H1 (cell line): ENCODE measurements at regions not wholly inside any gene's neighbourhood (a gene's known extent, or its start where the extent isn't known, plus 50 kb on each side); places are given as distances from the start of the nearest gene placed in this dataset.

Experiments used
- BACH1 ChIP-seq: IDR thresholded peaks from 2 replicates; pipeline ENCODE4 v1.6.1; 2012; ENCODE audit warnings: low read length, improper control_type of control experiment
- BCL11A ChIP-seq, 2 experiments: IDR thresholded peaks; one replicate each; pipeline ENCODE4 v1.6.1; 2011; ENCODE audit warnings: low read depth in 2 of 2, low read length in 2 of 2, mild to moderate bottlenecking in 2 of 2
- CREB1 ChIP-seq: IDR thresholded peaks from 2 replicates; pipeline ENCODE4 v1.6.1; 2012; ENCODE audit warnings: inconsistent platforms
- EGR1 ChIP-seq: IDR thresholded peaks from 2 replicates; pipeline ENCODE4 v1.6.1; 2011; ENCODE audit warnings: low read depth, low read length, borderline replicate concordance
- EZH2 ChIP-seq: fragments of 200-600 bp; sonication (generic); IDR thresholded peaks from 2 replicates; pipeline ENCODE4 v1.7.1; 2012; ENCODE audit warnings: low read depth, mild to moderate bottlenecking, moderate library complexity, low read length, inconsistent platforms; ENCODE audit not compliant: severe bottlenecking
- FOSL1 ChIP-seq: IDR thresholded peaks from 2 replicates; pipeline ENCODE4 v1.6.1; 2011; ENCODE audit warnings: mild to moderate bottlenecking, low read depth, low read length, moderate library complexity; ENCODE audit not compliant: insufficient read depth
- HDAC2 ChIP-seq, 2 experiments: fragments of 300-600 bp in 1 of 2; sonication (generic) in 1 of 2; IDR thresholded peaks; 2 replicates each; pipeline ENCODE4 v1.6.1; 2011 to 2012; ENCODE audit warnings: low read depth in 2 of 2, low read length in 2 of 2, mild to moderate bottlenecking in 2 of 2, moderate library complexity in 2 of 2, borderline replicate concordance in 1 of 2, inconsistent platforms in 1 of 2
- JUND ChIP-seq: IDR thresholded peaks from 2 replicates; pipeline ENCODE4 v1.6.1; 2011; ENCODE audit warnings: mild to moderate bottlenecking, improper control_type of control experiment, low read length
- KDM5A ChIP-seq: fragments of 200-600 bp; IDR thresholded peaks from 2 replicates; pipeline ENCODE4 v1.7.1; 2012; ENCODE audit warnings: mild to moderate bottlenecking, low read length, inconsistent platforms, mixed read lengths
- MAFK ChIP-seq: IDR thresholded peaks from 2 replicates; pipeline ENCODE4 v1.6.1; 2012; ENCODE audit warnings: low read depth, mild to moderate bottlenecking, improper control_type of control experiment, low read length
- PHF8 ChIP-seq: fragments of 200-600 bp; sonication (generic); conservative IDR thresholded peaks from 2 replicates; pipeline ENCODE4 v1.7.1; 2012; ENCODE audit warnings: low read depth, mild to moderate bottlenecking, inconsistent platforms, low read length, moderate library complexity
- POU5F1 ChIP-seq: IDR thresholded peaks from 2 replicates; pipeline ENCODE4 v1.6.1; 2011; ENCODE audit warnings: low read depth, mild to moderate bottlenecking, low read length, moderate library complexity
- RAD21 ChIP-seq, 2 experiments: IDR thresholded peaks in 1 of 2; conservative IDR thresholded peaks in 1 of 2; 2 replicates each; pipeline ENCODE4 v1.6.1; 2011; ENCODE audit warnings: low read depth in 2 of 2, low read length in 2 of 2, improper control_type of control experiment in 1 of 2, inconsistent platforms in 1 of 2, mild to moderate bottlenecking in 1 of 2, moderate library complexity in 1 of 2
- RFX5 ChIP-seq: IDR thresholded peaks from 2 replicates; pipeline ENCODE4 v1.6.1; 2011; ENCODE audit warnings: low read depth, low read length, improper control_type of control experiment, borderline replicate concordance
- SP1 ChIP-seq: IDR thresholded peaks from 2 replicates; pipeline ENCODE4 v1.6.1; 2011; ENCODE audit warnings: low read depth, low read length
- SP2 ChIP-seq: IDR thresholded peaks from 2 replicates; pipeline ENCODE4 v1.6.1; 2012; ENCODE audit warnings: mild to moderate bottlenecking, low read length, inconsistent platforms
- SP4 ChIP-seq: IDR thresholded peaks from 2 replicates; pipeline ENCODE4 v1.6.1; 2012; ENCODE audit warnings: low read length, inconsistent platforms
- SRF ChIP-seq: IDR thresholded peaks from 2 replicates; pipeline ENCODE4 v1.6.1; 2011; ENCODE audit warnings: mild to moderate bottlenecking, low read depth, low read length, moderate library complexity
- SUZ12 ChIP-seq: fragments of 200-600 bp; sonication (generic); IDR thresholded peaks from 2 replicates; pipeline ENCODE4 v1.6.1; 2012; ENCODE audit warnings: mild to moderate bottlenecking, inconsistent platforms, low read length, moderate library complexity, mixed read lengths
- TCF12 ChIP-seq: IDR thresholded peaks from 2 replicates; pipeline ENCODE4 v1.6.1; 2011; ENCODE audit warnings: low read depth, mild to moderate bottlenecking, low read length
- TEAD4 ChIP-seq: IDR thresholded peaks from 2 replicates; pipeline ENCODE4 v1.6.1; 2012; ENCODE audit warnings: low read depth, low read length, inconsistent platforms, mixed read lengths
- USF2 ChIP-seq: IDR thresholded peaks from 2 replicates; pipeline ENCODE4 v1.6.1; 2011; ENCODE audit warnings: low read length, improper control_type of control experiment
- YY1 ChIP-seq: IDR thresholded peaks from 2 replicates; pipeline ENCODE4 v1.6.1; 2011; ENCODE audit warnings: low read depth, mild to moderate bottlenecking, low read length
- TF ChIP-seq, protein P1 (sequence below): IDR thresholded peaks from 2 replicates; pipeline ENCODE4 v1.6.1; 2012; ENCODE audit warnings: inconsistent platforms

DNA sequence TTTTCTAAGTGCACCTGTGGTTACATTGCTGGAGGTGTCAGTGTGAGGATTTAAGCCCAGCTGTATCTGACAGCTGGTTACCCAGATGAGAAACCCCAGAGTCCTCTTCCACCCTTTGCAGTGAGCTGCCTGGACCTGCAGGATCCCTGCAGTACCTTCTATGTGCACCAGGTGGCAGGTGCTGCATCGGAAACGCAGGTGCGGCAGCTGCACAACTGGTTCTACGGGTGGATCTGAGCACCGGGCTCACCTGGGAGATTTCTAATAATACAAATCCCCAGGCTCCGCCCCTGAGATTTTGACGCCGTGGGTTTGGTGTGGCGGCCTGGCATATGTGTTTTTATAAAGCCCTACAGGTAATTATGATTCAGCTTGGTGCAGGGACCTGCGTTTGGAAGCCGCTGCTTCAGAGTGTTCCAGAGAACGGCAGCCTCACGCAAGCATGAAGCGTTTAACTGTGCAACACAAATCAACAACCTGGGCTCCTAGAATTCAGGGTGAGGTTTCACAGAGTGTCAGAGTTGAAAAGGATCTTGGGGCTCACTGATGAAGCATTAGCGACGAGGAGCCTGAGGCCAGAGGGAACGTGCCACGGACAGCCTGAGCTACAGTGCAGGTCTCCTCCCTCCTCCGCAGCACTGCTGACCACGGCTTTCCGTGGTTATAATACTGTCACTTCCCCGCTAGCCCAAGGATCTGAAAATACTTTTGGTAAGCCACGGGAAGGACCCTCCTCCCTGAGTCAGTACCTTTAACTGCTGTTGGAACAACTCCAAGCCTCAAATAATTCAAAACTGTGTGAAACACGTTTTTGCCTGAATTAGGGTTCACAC is 96.7 kb upstream of the TRABD2B start (continued):
- TF ChIP-seq POU5F1, result no peak
- no peak for TF ChIP-seq SUZ12
- no peak for TF ChIP-seq MAFK
- TF ChIP-seq YY1, result no peak
- TF ChIP-seq EGR1, result no peak
- no peak for TF ChIP-seq SP4
- TF ChIP-seq JUND, result no peak
- no peak for TF ChIP-seq SP2
- TF ChIP-seq, protein P1, sequence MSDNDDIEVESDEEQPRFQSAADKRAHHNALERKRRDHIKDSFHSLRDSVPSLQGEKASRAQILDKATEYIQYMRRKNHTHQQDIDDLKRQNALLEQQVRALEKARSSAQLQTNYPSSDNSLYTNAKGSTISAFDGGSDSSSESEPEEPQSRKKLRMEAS, result no peak; the same call in 1 of the 2 replicates
- TF ChIP-seq TEAD4, result no peak
- no peak for TF ChIP-seq EZH2
- TF ChIP-seq BACH1, result no peak
- no peak for TF ChIP-seq HDAC2 (IDR thresholded peaks at IDR 0.05; ENCODE audit: borderline replicate concordance in 1 of 2, low read depth in 2 of 2, low read length in 2 of 2)
- TF ChIP-seq SP1, result no peak
- no peak for TF ChIP-seq PHF8
- no peak for TF ChIP-seq SRF
- TF ChIP-seq FOSL1, result no peak
- TF ChIP-seq CREB1, result no peak
- no peak for TF ChIP-seq USF2
- no peak for TF ChIP-seq KDM5A
- TF ChIP-seq RAD21 (IDR thresholded peaks at IDR 0.05 in 1 of 2, conservative IDR thresholded peaks at IDR 0.05 in 1 of 2; ENCODE audit: low read depth in 2 of 2, low read length in 2 of 2), result peak; percentile 83 to 89
- TF ChIP-seq BCL11A (IDR thresholded peaks at IDR 0.05; ENCODE audit: low read depth in 2 of 2, low read length in 2 of 2), result no peak
- TF ChIP-seq RFX5, result no peak
- peak; percentile 94 for TF ChIP-seq TCF12
